ENCODE measurements at regions not wholly inside any gene's neighbourhood (a gene's known extent, or its start where the extent isn't known, plus 50 kb on each side); places are given as distances from the start of the nearest gene placed in this dataset.

DNA sequence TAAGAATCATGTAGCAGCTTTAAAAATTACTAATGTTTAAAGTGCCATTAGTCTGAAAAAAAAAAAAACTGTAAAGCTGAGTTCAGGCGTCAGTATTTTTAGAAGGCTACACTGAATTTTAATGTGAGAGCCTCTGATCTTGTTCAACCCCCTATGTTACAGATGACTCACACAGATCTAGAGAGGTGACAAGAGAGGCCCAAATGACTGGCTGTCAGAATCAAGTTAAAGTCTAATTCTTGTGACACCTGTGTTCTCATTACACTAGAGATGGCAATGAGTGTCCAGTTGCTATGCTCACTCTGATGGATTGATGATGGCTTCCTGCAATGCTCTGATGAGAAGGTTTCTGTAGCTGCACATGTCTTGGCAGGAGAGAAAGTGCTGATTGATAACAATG, 203.5 kb upstream of the OBI1 start:
- no peaks in the 10 kb centered on the region for H3K4me1 ChIP-seq (replicated peaks)
- 69% methylated on average over 1 of the region's 1 CpG for WGBS
- no peak overlapping the region for H3K27ac ChIP-seq

DNA sequence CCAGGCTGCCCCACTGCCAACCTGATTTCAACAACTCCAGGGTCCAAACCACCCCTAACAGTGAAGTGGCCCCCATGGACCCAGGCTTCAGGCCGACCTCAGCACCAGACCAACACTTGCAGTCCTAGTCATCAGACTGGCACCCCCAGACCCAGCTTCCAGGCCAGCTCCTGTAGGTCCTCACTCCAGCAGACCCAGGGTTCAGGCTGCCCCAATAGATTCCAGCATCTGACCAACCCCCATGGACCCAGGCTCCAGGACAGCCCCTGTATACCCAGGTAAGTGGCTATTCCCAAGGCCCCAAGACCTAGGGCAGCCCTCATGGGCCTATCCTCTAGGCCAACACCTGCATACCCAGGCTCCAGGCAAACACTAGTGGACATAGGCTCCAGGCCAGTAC, 193.8 kb upstream of the OBI1 start:
- Histone ChIP-seq H3K27ac (no peak overlapping the region), H3K27me3 (replicated peaks; ENCODE audit: insufficient read depth) (no peaks in the 10 kb centered on the region), H3K36me3 (no peaks in the 10 kb centered on the region), H3K9me3 (no peaks in the 10 kb centered on the region), H3K4me3 (no peak overlapping the region), H3K4me1 (replicated peaks) (no peaks in the 10 kb centered on the region)
- DNase-seq (ENCODE audit: low spot score) = no peak
- 89% methylated on average over 1 of the region's 1 CpG for WGBS
- intact Hi-C loops (cut with DNase I) = no loop called here
- TF ChIP-seq POLR2A (IDR thresholded peaks at IDR 0.05) = no peak
- TF ChIP-seq CTCF (IDR thresholded peaks at IDR 0.05) = no peak
- TF ChIP-seq POLR2AphosphoS5 (IDR thresholded peaks at IDR 0.05) = no peak

More for the DNA sequence above, 203.5 kb upstream of the OBI1 start:
- intact Hi-C loops (cut with DNase I) = no loop called here
- Histone ChIP-seq H3K27me3 (replicated peaks; ENCODE audit: insufficient read depth) (no peaks in the 10 kb centered on the region), H3K4me3 (no peak overlapping the region), H3K36me3 (no peaks in the 10 kb centered on the region), H3K9me3 (no peaks in the 10 kb centered on the region)
- TF ChIP-seq CTCF (IDR thresholded peaks at IDR 0.05) (no peak), POLR2AphosphoS5 (IDR thresholded peaks at IDR 0.05) (no peak), POLR2A (IDR thresholded peaks at IDR 0.05) (no peak)
- no peak for DNase-seq (ENCODE audit: low spot score)

- H3K36me3 ChIP-seq = no peaks in the 10 kb centered on the region
- no peak for DNase-seq (ENCODE audit: low spot score)
Observed at GRCh38 chr13:78845656-78846365, 186.9 kb upstream of the OBI1 start.

DNA sequence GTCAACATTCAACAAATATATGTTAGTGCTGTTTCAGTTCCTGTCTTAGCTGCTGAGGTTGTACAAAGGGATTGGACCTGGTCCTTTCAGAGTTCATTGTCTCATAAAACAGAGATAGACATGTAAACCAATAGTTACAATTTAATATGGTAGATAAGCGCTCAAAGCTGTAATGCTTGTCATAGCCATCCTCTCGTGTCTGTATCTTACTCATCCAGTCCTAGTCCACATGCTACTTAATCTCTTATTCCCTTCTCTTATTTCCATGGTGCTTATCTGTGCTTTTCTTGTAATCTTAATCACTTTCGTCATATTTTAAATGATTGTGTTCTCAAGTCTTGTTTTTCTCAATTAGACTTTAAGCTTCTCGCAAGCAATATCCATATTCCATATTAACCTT, 185.2 kb upstream of the OBI1 start:
- intact Hi-C loops (cut with DNase I) = no loop called here
- Histone ChIP-seq H3K4me3 (no peak overlapping the region), H3K36me3 (no peaks in the 10 kb centered on the region), H3K27ac (no peak overlapping the region), H3K9me3 (no peaks in the 10 kb centered on the region), H3K4me1 (replicated peaks) (no peaks in the 10 kb centered on the region), H3K27me3 (replicated peaks; ENCODE audit: insufficient read depth) (no peaks in the 10 kb centered on the region)
- DNase-seq (ENCODE audit: low spot score) = no peak
- TF ChIP-seq POLR2A (IDR thresholded peaks at IDR 0.05) (no peak), POLR2AphosphoS5 (IDR thresholded peaks at IDR 0.05) (no peak), CTCF (IDR thresholded peaks at IDR 0.05) (no peak)
- WGBS = 56% methylated on average over 4 of the region's 4 CpGs

More at GRCh38 chr13:78845656-78846365, 186.9 kb upstream of the OBI1 start:
- 63% methylated on average over 3 of the region's 3 CpGs for WGBS
- TF ChIP-seq POLR2A (IDR thresholded peaks at IDR 0.05) (no peak), POLR2AphosphoS5 (IDR thresholded peaks at IDR 0.05) (no peak), CTCF (IDR thresholded peaks at IDR 0.05) (no peak)
- no peaks in the 10 kb centered on the region for H3K9me3 ChIP-seq
- no peaks in the 10 kb centered on the region for H3K27me3 ChIP-seq (replicated peaks; ENCODE audit: insufficient read depth)
- no peaks in the 10 kb centered on the region for H3K4me1 ChIP-seq (replicated peaks)
- intact Hi-C loops (cut with DNase I) = no loop called here
- no peak overlapping the region for H3K27ac ChIP-seq
- H3K4me3 ChIP-seq = no peak overlapping the region

- no peak for DNase-seq (ENCODE audit: low spot score)
- Histone ChIP-seq H3K36me3 (no peaks in the 10 kb centered on the region), H3K27me3 (replicated peaks; ENCODE audit: insufficient read depth) (no peaks in the 10 kb centered on the region), H3K4me1 (replicated peaks) (no peaks in the 10 kb centered on the region), H3K9me3 (no peaks in the 10 kb centered on the region), H3K27ac (no peak overlapping the region), H3K4me3 (no peak overlapping the region)
- no peak for TF ChIP-seq POLR2AphosphoS5 (IDR thresholded peaks at IDR 0.05)
- intact Hi-C loops (cut with DNase I) = no loop called here
- WGBS = 25% methylated on average over 7 of the region's 7 CpGs
Observed at GRCh38 chr13:78841358-78841963, 182.5 kb upstream of the OBI1 start.

Data from prostate gland (tissue), 2 donors.